Right lobe of liver (tissue), 4 donors: ENCODE measurements at regions not wholly inside any gene's neighbourhood (a gene's known extent, or its start where the extent isn't known, plus 50 kb on each side); places are given as distances from the start of the nearest gene placed in this dataset.

ENCODE experiments used
- POLR2A ChIP-seq: fragments of 450-650 bp; IDR thresholded peaks from one replicate; pipeline ENCODE4 v1.6.1; 2017; ENCODE audit warnings: antibody characterized with exemption, mild to moderate bottlenecking
- TF ChIP-seq, protein P1 (sequence below), 4 donors: fragments of 200-600 bp in 3 of 4; fragments of 450-650 bp in 1 of 4; IDR thresholded peaks; one replicate each; pipeline versions ENCODE4 v1.5.1 to v1.8.0; 2016 to 2022; ENCODE audit warnings: antibody characterized with exemption in 4 of 4, mild to moderate bottlenecking in 2 of 4
- donor health status: DM: no; HTN: no; CAD: no.
- donor health status: DM: no; HTN: no; CAD: no.
- donor health status: DM: no; HTN: yes; CAD: no.

DNA sequence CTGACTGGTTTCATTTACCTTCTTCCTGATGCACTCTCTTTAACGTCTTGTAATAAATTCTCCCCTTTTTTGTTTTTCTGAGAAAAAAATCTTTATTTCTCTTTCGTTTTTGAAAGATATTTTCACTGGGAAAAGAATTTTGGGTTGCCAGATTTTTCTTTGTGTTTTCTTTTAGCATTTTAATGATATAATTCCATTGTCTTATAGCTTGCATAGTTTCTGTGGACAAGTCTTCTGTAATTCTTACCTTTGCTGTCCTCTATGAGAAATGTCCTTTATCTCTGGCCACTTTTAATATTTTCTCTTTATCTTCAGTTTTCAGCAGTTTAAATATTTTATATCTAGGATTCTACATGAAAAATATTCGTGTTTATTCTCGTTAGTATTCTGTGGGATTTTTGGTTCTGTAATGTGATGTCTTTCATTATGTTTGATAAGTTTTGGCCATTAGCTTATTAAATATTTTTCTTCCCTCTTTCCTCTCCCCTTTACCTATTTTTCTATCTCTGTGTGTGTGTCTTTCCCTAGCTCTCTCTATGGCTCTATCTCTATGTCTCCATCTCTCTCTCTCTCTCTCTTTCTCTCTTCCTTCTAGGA, 236.5 kb downstream of the C16orf95 start:
- TF ChIP-seq, protein P1, sequence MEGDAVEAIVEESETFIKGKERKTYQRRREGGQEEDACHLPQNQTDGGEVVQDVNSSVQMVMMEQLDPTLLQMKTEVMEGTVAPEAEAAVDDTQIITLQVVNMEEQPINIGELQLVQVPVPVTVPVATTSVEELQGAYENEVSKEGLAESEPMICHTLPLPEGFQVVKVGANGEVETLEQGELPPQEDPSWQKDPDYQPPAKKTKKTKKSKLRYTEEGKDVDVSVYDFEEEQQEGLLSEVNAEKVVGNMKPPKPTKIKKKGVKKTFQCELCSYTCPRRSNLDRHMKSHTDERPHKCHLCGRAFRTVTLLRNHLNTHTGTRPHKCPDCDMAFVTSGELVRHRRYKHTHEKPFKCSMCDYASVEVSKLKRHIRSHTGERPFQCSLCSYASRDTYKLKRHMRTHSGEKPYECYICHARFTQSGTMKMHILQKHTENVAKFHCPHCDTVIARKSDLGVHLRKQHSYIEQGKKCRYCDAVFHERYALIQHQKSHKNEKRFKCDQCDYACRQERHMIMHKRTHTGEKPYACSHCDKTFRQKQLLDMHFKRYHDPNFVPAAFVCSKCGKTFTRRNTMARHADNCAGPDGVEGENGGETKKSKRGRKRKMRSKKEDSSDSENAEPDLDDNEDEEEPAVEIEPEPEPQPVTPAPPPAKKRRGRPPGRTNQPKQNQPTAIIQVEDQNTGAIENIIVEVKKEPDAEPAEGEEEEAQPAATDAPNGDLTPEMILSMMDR (IDR thresholded peaks at IDR 0.05): no peak
- no peak for TF ChIP-seq POLR2A
